Activated T-cell treated with anti-CD3 and anti-CD28 coated beads, Interleukin-2, amount 50 U/mL, for 4 hours (primary cell): ENCODE measurements at regions not wholly inside any gene's neighbourhood (a gene's known extent, or its start where the extent isn't known, plus 50 kb on each side); places are given as distances from the start of the nearest gene placed in this dataset.
"Not testable (repeated sequence)": the region's sequence is repeated elsewhere in the genome, so short reads cannot be mapped to it uniquely, and the experiment has no call there.

Experiments used
- ATAC-seq, 2 donors: fragments of 200-7000 bp; cut with Tn5 transposase; one replicate each; pipeline ENCODE4 v1.10.0; 2021
- DNase-seq: peaks from one replicate; pipeline ENCODE4 v3.0.0-alpha.2; 2020
- H3K27me3 Mint-ChIP-seq: one replicate; pipeline ENCODE4 v1.8.0; 2021; ENCODE audit warnings: low read depth, mixed read lengths
- H3K36me3 Mint-ChIP-seq: one replicate; pipeline ENCODE4 v1.8.0; 2022; ENCODE audit warnings: mixed read lengths; ENCODE audit not compliant: insufficient read depth
- H3K4me1 Mint-ChIP-seq: one replicate; pipeline ENCODE4 v1.8.0; 2021; ENCODE audit warnings: low read depth, mixed read lengths
- H3K4me3 Mint-ChIP-seq: one replicate; pipeline ENCODE4 v1.8.0; 2021; ENCODE audit warnings: mild to moderate bottlenecking, moderate library complexity, mixed read lengths
- H3K9me3 Mint-ChIP-seq: one replicate; pipeline ENCODE4 v1.8.0; 2021; ENCODE audit warnings: mixed read lengths

- ATAC-seq, result peak in 1 of 2 donors; percentile 11
- H3K27me3 Mint-ChIP-seq, result no peaks in the 10 kb centered on the region
- peak overlapping the region; percentile 86 for H3K4me3 Mint-ChIP-seq
- H3K9me3 Mint-ChIP-seq, result no peaks in the 10 kb centered on the region
- H3K4me1 Mint-ChIP-seq, result peaks cover 60% of the 10 kb centered on the region
- DNase-seq, result no peak
- no peaks in the 10 kb centered on the region for H3K36me3 Mint-ChIP-seq
Observed at GRCh38 chr15:92818651-92819277, 81.4 kb upstream of the CHD2 start.

- no peak for DNase-seq
- Mint-ChIP-seq H3K36me3 (no peaks in the 10 kb centered on the region), H3K27me3 (no peaks in the 10 kb centered on the region), H3K9me3 (no peaks in the 10 kb centered on the region), H3K4me3 (peak overlapping the region; percentile 86), H3K4me1 (peaks cover 54% of the 10 kb centered on the region)
- ATAC-seq, result peak; percentile 15 to 28
Observed at GRCh38 chr15:92819278-92820235, 80.6 kb upstream of the CHD2 start.

- H3K4me1 Mint-ChIP-seq, result peaks cover 57% of the 10 kb centered on the region
- H3K4me3 Mint-ChIP-seq, result peak overlapping the region; percentile 86
- H3K9me3 Mint-ChIP-seq, result no peaks in the 10 kb centered on the region
- peak; percentile 74 to 75 for ATAC-seq
- H3K27me3 Mint-ChIP-seq, result no peaks in the 10 kb centered on the region
- no peaks in the 10 kb centered on the region for H3K36me3 Mint-ChIP-seq
- peak; percentile 79 for DNase-seq
Observed at GRCh38 chr15:92820236-92821021, 79.7 kb upstream of the CHD2 start.

GRCh38 chr15:92821491-92822116 is 78.5 kb upstream of the CHD2 start:
- ATAC-seq, result peak; percentile 70 to 71
- H3K27me3 Mint-ChIP-seq, result no peaks in the 10 kb centered on the region
- peaks cover 61% of the 10 kb centered on the region for H3K4me1 Mint-ChIP-seq
- no peak for DNase-seq
- no peaks in the 10 kb centered on the region for H3K9me3 Mint-ChIP-seq
- H3K36me3 Mint-ChIP-seq, result no peaks in the 10 kb centered on the region
- peak overlapping the region; percentile 64 for H3K4me3 Mint-ChIP-seq

- DNase-seq (no peak), ATAC-seq (no peak)
- H3K4me1 Mint-ChIP-seq, result peaks cover 58% of the 10 kb centered on the region
- peak overlapping the region; percentile 64 for H3K4me3 Mint-ChIP-seq
- H3K27me3 Mint-ChIP-seq, result no peaks in the 10 kb centered on the region
- no peaks in the 10 kb centered on the region for H3K9me3 Mint-ChIP-seq
- H3K36me3 Mint-ChIP-seq, result no peaks in the 10 kb centered on the region
Observed at GRCh38 chr15:92822216-92823144, 77.6 kb upstream of the CHD2 start.

- DNase-seq (no peak), ATAC-seq (no peak)
- Mint-ChIP-seq H3K27me3 (no peaks in the 10 kb centered on the region), H3K4me3 (no peak overlapping the region), H3K9me3 (no peaks in the 10 kb centered on the region), H3K4me1 (peaks cover 40% of the 10 kb centered on the region), H3K36me3 (no peaks in the 10 kb centered on the region)
Observed at GRCh38 chr15:92825985-92826384, 74.1 kb upstream of the CHD2 start.

- not testable (repeated sequence) for ATAC-seq
- H3K4me1 Mint-ChIP-seq, result peaks cover 43% of the 10 kb centered on the region
Observed at GRCh38 chr15:92827991-92828390, 72.1 kb upstream of the CHD2 start.

GRCh38 chr15:92829875-92830274 is 70.2 kb upstream of the CHD2 start:
- no peaks in the 10 kb centered on the region for H3K36me3 Mint-ChIP-seq
- H3K4me1 Mint-ChIP-seq, result peaks cover 53% of the 10 kb centered on the region
- no peaks in the 10 kb centered on the region for H3K9me3 Mint-ChIP-seq
- DNase-seq (no peak), ATAC-seq (no peak)
- no peak overlapping the region for H3K4me3 Mint-ChIP-seq
- H3K27me3 Mint-ChIP-seq, result no peaks in the 10 kb centered on the region

More at GRCh38 chr15:92827991-92828390, 72.1 kb upstream of the CHD2 start:
- not testable (repeated sequence) for DNase-seq, H3K4me3 Mint-ChIP-seq, H3K27me3 Mint-ChIP-seq, H3K36me3 Mint-ChIP-seq, H3K9me3 Mint-ChIP-seq

- H3K27me3 Mint-ChIP-seq, result no peaks in the 10 kb centered on the region
- no peak for ATAC-seq
- DNase-seq, result no peak
- H3K9me3 Mint-ChIP-seq, result no peaks in the 10 kb centered on the region
- H3K36me3 Mint-ChIP-seq, result no peaks in the 10 kb centered on the region
- peak overlapping the region; percentile 69 for H3K4me3 Mint-ChIP-seq
- H3K4me1 Mint-ChIP-seq, result peaks cover 48% of the 10 kb centered on the region
Observed at GRCh38 chr15:92831336-92831654, 68.8 kb upstream of the CHD2 start.

GRCh38 chr15:92831655-92832328 is 68.3 kb upstream of the CHD2 start:
- H3K4me3 Mint-ChIP-seq, result peak overlapping the region; percentile 69
- peaks cover 48% of the 10 kb centered on the region for H3K4me1 Mint-ChIP-seq
- DNase-seq, result peak; percentile 84
- ATAC-seq, result peak; percentile 92 to 97
- H3K9me3 Mint-ChIP-seq, result no peaks in the 10 kb centered on the region
- H3K27me3 Mint-ChIP-seq, result no peaks in the 10 kb centered on the region
- H3K36me3 Mint-ChIP-seq, result no peaks in the 10 kb centered on the region

GRCh38 chr15:92833106-92833433 is 67.1 kb upstream of the CHD2 start:
- DNase-seq (no peak), ATAC-seq (no peak)
- Mint-ChIP-seq H3K4me3 (peak overlapping the region; percentile 8), H3K4me1 (peaks cover 52% of the 10 kb centered on the region), H3K27me3 (no peaks in the 10 kb centered on the region), H3K36me3 (no peaks in the 10 kb centered on the region), H3K9me3 (no peaks in the 10 kb centered on the region)

- DNase-seq, result no peak
- Mint-ChIP-seq H3K27me3 (no peaks in the 10 kb centered on the region), H3K9me3 (no peaks in the 10 kb centered on the region), H3K4me3 (peak overlapping the region; percentile 8), H3K36me3 (no peaks in the 10 kb centered on the region), H3K4me1 (peaks cover 58% of the 10 kb centered on the region)
- ATAC-seq, result no peak
Observed at GRCh38 chr15:92833493-92834271, 66.4 kb upstream of the CHD2 start.
